ENCODE measurements at regions not wholly inside any gene's neighbourhood (a gene's known extent, or its start where the extent isn't known, plus 50 kb on each side); places are given as distances from the start of the nearest gene placed in this dataset.

- TF ChIP-seq CTCF (IDR thresholded peaks at IDR 0.05) (no peak), POLR2A (IDR thresholded peaks at IDR 0.05) (no peak)
Measured at GRCh38 chr7:41566581-41566980, 136.3 kb downstream of the INHBA start.

Measured in right lobe of liver (tissue), 4 donors.